HG03354 (cell line): ENCODE measurements at regions not wholly inside any gene's neighbourhood (a gene's known extent, or its start where the extent isn't known, plus 50 kb on each side); places are given as distances from the start of the nearest gene placed in this dataset.
A peak's percentile ranks its signal among the peaks of the same experiment; 100 is the strongest.

Experiments
- ATAC-seq: cut with Tn5 transposase; IDR thresholded peaks from one replicate; pipeline ENCODE4 v1.9.1; 2021; ENCODE audit warnings: mild to moderate bottlenecking; ENCODE audit not compliant: unreplicated experiment, poor library complexity, severe bottlenecking

DNA sequence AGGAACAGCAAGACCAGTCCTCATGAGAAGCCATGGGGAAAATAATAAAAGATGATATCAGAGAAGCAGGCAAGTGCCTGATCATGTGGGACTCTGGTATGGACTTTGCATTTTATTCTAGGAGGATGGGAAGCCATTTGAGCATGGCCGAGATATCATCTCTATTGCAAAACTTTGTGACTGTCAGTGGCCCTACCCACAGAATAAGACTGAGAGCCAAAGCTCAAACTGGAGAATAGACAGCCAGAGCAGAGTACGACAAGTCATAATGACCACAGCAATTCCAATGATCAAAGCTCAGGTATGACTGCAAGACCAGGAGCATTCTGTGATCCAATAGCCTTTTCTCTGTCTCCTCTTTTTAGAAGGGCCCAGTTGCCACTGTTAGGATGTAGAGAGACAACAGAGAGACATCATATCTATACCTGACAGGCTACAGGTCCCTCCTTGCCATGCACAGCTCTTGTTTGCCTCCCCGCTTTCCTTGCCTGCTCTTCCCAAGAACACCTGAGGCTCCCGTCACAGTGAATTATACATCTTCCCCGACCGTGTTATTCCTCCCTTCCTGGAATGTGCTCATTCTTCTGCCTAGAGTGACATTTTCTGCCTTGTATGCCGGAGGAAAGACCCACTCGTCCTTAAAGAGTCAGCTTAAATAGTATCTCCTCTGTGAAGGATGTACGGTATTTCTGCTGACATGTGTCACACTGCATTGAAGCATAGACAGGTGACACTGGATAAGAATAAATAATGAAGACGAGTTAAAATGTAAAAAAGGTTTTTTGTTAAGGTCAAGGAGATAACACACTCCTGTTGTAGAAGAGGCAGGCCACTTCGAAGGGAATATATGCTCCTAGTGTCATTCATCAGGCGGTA, 248.7 kb upstream of the MAP3K1 start:
- no peak for ATAC-seq

DNA sequence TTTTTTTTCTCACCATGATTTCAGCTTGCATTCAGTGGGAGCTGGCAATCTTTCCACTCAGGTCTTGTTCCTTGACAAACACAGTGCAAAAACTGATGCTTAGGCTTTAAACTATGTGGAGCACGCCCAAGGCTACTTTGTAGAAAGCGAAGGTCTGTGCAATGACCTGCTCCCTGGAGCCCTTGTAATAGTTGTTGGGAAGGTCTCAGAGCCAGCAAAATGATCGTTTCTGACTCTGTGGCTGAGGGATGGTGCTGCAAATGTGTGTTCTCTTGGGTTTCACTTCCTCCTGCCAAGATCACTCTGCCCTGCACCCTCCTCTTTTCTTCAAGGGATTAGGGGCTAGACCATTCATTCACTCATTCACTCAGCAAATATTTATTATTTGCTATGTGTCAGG, 249.7 kb upstream of the MAP3K1 start:
- ATAC-seq, result peak; percentile 71

DNA sequence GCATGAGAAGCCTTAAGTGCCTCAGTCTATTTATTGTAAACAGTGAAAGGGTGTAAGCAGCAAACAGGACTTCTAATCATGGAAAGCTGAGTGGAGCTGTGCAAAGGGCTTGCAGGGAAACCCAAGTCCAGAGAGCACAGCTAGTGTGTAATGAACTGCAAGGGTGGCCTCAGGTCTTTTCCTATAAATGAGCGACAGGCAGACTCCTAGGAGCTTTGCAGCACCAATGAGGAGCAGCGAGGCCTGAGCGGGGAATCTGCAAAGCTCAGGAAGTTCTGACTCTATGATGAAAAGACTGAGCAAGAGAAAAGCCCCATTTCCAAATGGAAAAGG, 250.1 kb upstream of the MAP3K1 start:
- ATAC-seq, result no peak

DNA sequence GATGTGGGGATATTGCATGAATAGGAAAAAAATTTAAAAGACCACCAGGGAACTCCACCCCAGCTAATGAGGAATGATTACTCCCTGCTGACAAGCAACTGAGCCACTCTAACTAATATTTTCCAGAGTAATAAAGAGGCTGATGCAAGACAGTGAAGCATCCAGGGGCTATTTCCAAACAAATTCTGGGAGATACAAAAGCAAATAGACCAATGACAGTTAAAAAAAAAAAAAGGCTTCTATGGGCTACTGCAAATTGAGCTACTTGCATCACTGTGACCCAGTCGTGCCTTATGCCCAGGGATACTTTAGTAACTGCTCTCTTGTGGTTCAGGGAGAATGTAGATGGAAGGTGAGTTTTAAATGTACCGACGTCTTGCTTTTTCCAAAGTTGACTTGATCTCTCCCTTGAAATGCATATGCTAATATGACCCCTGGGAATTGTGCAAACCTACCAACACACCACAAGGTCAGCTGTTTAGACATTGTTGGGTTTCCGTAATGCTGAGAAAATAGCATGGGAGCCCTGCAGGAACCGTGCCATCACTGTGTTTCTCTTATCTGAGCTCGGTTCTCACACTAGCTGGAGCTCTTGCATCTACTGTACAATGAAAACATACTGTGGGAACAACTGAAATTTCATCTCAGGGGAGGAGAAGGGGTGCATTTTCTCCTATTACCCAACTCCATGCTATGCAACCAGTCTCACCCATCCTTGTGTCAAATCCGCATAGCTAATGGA, 250.6 kb upstream of the MAP3K1 start:
- ATAC-seq, result no peak

DNA sequence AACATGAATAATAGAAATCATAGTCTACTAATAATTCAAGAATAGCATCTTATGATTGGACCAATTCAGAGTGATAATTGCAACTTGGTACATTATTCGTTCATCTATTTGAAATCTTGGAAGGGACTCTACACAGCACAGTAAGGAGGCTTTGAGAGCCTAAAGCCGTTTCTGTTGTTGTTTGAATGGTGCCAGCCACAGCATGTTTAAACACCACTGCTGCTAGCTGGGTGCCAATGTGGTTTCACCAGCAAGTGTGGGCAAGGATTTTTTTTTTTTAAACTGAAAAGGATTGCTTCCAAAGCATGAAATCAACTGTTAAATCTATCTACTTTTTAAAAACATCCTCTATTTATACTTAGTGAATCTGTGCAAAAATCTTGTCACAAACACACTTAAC, 253.9 kb upstream of the MAP3K1 start:
- no peak for ATAC-seq

DNA sequence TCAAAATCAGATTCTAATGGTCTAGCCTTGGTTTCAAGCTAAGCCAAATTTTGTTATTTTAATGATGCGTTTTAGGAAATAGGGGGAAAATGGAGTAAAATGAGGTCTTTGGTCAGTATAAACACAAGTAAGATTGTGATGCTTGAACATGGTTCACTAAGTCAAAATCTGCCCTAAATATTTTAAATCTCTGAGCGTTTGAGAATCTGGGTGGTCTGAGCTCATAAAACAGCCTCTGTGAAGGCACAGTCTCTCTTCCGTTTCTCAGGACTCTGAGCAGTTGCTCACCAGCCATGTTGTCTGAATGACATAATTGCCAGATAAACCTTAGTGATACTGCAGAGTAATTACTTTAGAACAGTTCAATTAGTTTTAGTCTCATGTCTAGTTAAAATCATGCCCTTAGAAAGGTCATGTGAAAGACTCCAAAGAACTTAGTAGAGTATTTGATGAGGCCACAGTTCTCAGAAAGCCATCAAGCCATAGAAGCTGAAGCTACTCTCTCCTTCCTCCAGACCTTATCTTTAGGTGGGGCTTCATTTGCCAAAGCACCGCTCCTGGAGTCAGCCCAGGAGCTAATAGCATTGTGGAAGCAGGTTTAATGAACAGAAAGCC, 257.1 kb upstream of the MAP3K1 start:
- no peak for ATAC-seq

DNA sequence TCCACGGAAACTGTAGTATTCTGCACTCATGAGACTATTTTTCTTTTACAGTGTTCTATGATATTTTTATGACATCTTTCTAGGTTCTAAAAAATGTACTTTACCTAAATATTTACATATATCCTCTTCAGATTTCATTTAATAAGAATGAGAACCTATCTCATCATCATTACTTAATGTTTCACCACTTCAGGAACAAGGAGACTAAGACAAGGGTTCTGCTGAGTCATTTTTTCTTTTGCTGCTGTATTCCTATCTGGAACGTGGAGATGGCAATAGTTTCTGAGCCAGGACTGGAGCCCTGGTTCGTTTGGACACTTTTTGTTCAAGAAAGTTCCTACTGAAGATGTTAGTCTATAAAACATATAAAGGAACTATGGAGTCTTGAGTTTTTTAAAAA, 258.2 kb upstream of the MAP3K1 start:
- no peak for ATAC-seq

DNA sequence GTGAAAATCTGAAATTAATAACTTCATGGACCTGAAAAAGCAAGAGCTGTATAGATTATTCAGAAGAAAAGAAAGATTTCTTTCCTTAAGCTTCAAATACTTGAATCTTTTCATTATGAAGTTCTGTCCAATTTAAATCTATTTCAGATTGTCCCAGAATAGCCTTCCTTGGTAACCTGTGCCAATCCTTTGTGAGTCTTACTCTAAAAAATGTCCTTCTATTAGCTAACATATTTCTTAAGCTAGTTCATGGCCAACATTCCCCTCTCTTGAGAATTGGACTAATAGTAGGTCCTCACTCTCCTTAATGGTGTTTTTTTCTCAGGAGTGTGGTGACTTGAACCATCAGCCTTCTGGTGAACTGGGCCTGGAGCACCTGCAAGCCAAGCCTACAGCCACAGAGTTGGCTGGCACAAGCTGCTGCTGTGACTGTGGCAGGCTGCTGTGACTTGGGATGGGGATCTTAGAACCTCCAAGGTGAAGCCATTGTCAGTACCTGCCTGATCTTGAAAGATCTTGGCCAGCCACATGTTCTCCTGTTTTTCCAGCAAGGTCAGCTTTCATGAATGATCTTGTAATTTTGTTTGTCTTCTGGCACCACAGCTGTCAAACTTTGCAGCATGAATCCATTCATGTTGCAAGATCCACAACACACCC, 262.6 kb upstream of the MAP3K1 start:
- ATAC-seq, result no peak

DNA sequence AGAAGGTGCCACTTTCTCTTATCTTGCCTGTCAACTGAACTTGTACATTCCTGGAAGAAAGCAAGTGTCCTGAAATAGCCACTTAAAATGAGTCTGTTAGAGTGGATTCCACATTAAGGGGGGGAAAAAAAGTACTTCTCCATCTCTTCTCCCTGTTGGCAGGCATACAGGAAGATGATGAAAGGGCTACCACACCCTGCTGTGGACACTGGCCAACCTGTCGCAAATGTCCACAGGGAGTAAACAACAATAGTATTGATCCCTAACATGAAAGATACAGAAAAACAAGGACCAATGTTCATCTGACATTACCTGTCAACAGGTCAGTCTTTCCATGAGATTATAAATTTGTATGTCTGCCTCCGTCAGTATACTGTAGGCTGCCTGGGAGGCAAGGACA, 265.1 kb upstream of the MAP3K1 start:
- no peak for ATAC-seq

DNA sequence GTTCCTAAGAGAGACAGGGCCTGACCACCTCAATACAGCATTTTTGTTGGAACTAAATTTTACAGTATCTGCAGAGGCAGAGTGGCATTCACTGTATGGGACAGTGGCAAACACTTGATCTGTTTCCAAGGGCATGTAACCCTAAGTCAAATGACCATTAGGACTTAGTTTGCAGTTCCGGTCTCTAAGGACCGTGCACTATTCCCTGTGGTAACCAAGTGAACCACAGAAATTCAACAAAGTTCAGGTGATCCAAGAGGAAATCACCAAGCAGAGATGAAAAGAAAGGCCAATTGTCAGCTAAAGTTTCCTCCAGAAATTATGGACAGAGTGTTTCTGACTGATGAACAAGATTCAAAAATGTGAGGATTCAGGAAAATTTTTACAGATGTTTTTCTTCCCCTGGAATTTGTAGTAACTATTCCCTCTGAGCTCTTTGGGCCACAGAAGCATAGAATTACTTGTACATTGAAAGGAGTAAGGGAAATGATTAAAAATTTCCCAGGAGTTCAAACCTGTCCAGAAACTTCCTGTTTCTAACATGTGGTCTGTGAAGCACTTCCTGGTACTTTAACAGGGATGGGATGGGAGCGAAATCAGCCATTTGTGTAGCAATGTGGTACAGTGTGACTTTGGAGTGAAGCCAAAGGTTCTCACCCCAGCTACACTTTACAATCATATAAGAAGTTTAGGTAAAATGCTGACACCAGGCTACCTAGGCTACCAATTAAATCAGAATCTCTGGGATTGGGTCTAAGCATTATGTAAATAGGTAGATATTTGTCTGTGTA, 266.1 kb upstream of the MAP3K1 start:
- no peak for ATAC-seq

DNA sequence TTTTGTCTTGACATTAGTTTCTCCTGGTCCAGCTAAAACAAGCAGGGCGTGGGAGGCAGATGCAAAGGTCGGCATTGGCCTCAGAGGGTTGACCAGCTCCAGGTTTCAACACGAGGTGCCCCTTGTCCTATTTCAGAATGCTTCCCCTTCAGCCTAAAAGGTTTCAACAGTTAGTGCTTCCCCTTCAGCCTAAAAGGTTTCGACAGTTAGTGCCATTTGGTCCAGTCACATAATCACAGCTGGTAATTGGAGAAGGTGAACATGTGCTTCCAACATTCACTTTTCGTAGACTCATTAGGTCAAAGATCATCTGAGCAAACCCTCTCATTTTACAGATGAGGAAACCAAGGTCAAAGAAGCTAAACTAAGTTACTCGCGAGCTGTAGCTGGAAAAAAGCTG, 270.3 kb upstream of the MAP3K1 start:
- no peak for ATAC-seq

DNA sequence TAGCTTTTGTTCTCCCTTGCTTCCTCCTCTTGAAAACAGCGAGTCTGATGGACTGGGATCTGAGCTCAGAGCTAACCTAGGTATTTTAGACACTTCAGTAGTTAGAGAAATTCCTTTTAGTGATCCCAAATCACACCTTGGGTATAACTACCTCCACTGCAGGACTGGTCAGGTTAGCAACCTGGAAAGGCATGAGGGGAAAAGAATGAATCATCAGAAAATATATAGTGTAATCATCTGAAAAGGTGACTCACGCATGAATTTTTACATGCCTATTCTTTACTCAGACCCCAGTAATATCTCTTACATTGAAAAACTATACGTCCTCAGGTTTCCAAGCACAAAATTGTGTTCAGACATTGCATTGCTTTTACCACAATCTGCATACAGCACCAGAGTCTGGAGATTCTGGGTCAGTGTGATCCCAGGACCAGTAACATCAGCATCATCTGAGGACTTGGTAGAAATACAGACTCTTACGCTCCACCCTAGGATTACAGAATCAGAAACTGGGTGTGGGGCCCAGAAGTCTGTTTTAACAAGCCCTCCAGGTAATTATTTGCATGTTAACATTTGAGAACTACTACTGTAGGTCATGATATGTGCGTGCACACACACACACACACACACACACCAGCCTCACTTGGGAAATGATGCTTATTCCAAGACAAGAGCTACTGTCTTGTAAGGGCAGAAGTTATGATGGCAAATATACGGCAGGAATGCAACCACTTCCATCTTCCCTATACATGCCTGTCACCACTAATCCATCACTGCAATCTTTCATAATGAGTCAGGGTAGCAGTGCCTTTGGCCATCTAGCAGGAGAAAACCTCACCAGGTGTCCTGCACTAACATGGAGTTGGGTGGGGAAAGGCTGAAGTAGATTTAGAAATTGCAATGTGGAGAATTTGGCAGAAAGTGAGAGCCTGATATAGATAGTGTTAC, 271.6 kb upstream of the MAP3K1 start:
- no peak for ATAC-seq

DNA sequence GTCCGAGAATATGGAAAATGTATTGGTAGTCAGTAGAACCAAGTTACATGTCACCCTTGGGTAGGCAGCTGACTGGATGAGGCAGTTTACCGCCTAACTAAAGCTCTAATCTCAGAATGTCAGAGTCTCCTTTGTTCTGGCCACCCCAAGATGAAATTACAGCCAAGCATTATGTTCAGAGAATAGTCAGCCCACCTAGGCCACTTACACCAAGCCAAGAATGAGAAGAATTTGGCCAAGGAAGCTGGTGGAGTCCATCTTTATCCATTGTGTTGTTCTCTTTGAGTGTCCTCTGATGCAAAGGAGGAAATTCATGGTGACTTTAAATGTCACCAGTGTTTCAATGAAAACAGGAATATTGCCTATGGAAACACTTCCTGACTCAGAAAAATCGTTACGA, 275.1 kb upstream of the MAP3K1 start:
- no peak for ATAC-seq

DNA sequence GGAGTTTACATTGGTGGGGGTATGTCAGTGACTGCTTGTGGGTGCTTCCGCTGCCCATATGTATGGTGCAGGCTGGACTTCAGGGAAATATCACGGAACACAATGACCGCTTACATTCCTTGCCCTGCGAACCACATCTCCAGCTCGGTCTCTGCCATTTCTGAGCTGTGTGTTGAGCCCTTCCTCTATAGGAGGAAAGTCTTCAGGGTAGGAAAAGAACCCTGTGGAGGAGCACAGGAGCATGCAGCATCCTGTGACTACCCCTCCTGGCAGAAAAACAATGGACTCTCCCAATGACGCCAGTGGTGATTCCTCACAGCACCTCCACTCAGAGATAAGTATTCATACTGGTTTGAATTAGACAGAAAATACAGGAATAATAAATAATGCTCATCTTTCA, 276.8 kb upstream of the MAP3K1 start:
- no peak for ATAC-seq

DNA sequence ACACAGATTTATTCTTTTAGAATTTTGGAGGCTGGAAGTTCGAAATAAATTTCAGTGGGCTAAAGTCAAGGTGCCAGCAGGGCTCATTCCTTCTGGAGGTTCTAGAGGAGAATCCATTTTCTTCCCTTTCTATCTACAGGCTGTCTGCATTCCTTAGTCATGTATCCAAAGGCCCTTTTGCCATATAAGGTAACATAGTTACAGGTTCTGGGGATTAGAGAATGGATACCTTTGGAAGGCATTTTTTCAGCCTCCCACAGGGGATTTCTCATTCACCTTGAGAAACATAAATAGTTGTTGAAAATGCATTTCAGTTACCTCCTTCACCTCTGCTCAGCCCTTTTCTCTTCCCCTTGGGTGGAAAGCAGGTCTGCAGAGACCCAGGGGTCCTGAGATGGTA, 280.0 kb upstream of the MAP3K1 start:
- no peak for ATAC-seq

DNA sequence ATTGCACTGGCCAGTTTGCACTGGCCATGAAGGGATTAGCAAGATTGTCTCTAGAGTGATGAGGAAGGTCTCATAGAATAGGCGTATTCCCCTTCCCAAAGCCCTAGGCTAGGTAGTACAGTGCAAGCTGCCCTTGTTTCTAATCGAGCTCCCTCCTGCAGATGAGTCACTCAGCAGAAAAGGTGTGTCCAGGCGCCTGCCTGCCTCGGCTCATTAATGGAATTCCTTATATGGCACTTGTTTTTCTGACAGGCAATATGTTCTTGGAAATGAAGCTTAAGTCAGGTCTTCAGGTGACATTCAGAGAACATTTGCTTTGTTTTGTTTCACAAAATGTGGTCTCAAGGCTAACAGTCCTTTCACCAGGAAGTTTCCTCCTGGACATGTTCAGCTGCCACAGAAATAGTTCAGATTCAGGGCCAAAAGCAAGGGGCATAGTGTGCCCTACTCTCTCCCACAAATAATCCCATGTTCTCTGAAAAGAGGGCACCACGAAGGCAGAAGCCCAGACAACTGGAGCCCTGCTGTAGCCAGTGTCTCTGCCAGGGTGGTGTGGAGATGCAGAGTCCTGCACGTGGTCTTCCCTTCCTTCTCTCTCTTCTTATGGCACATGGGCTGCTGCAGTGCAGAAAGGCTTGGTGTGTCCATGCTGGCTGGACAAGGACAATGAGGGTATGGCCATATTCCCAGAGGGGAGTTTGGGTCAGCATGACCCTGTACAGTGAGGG, 281.1 kb upstream of the MAP3K1 start:
- no peak for ATAC-seq

DNA sequence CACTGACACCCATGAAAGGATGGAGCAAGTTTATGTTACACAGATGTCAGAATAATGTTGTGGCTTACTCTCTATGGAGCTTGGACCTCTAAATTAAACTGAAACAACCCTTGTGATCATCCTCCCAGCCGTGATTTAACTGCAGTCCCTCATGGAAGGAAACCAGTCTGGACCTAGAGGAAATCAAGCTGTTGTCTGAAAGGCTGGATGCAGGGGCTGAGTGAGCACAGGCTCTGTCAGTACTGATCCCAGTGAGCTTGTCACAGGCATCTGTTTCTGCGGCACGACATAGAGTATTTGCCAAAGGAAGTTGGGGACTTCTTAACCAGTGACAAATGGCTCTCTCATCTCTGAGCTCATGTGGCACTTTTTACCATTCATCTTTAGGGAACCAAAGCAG, 282.9 kb upstream of the MAP3K1 start:
- ATAC-seq, result no peak

DNA sequence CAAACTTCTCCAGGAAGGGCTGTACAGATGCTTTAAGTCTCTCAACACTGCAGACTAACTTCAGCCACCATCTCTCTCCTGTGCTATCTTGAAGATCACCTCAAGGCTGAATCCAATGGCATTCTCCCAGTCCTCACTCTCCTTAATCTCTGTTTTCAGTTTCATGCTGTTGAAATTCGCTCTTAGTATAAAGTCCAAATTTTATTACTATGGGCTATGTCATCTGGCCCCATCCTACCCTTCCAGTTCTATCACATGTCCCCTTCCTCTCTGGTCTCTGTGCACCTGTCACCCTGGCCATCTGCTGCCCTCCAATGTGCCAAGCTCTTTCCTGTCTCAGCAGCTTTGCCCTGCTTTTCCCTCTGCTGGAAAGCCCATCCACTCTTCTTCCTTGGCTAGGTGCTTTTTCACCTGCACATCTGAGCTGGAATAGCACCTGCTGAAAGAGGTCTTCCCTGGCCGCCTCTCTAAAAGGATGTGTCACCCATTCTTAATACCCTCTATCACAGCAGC, 284.7 kb upstream of the MAP3K1 start:
- no peak for ATAC-seq
